ENCODE measurements at regions not wholly inside any gene's neighbourhood (a gene's known extent, or its start where the extent isn't known, plus 50 kb on each side); places are given as distances from the start of the nearest gene placed in this dataset.

GRCh38 chr4:27272217-27272616 is 411.6 kb downstream of the STIM2 start:
- H3K4me3 ChIP-seq (ENCODE audit: low read depth, low read length) = no peak overlapping the region
- no peak for DNase-seq (ENCODE audit: low read depth)
- H3K36me3 ChIP-seq (ENCODE audit: control insufficient read depth, insufficient read depth, low read length) = no peaks in the 10 kb centered on the region
- H3K27me3 ChIP-seq (ENCODE audit: control insufficient read depth, insufficient read depth, low read length) = no peaks in the 10 kb centered on the region
- no peak for TF ChIP-seq CTCF (IDR thresholded peaks at IDR 0.05; ENCODE audit: insufficient read depth, low read length, poor library complexity, severe bottlenecking)

GRCh38 chr4:27276307-27277073 is 415.8 kb downstream of the STIM2 start:
- TF ChIP-seq CTCF (IDR thresholded peaks at IDR 0.05; ENCODE audit: insufficient read depth, low read length, poor library complexity, severe bottlenecking) = no peak
- DNase-seq (ENCODE audit: low read depth) = no peak
- no peaks in the 10 kb centered on the region for H3K36me3 ChIP-seq (ENCODE audit: control insufficient read depth, insufficient read depth, low read length)
- no peak overlapping the region for H3K4me3 ChIP-seq (ENCODE audit: low read depth, low read length)
- no peaks in the 10 kb centered on the region for H3K27me3 ChIP-seq (ENCODE audit: control insufficient read depth, insufficient read depth, low read length)

GRCh38 chr4:27278615-27279375 is 418.2 kb downstream of the STIM2 start:
- no peak for TF ChIP-seq CTCF (IDR thresholded peaks at IDR 0.05; ENCODE audit: insufficient read depth, low read length, poor library complexity, severe bottlenecking)
- H3K27me3 ChIP-seq (ENCODE audit: control insufficient read depth, insufficient read depth, low read length) = no peaks in the 10 kb centered on the region

GRCh38 chr4:27288496-27288895 is 427.9 kb downstream of the STIM2 start:
- no peaks in the 10 kb centered on the region for H3K27me3 ChIP-seq (ENCODE audit: control insufficient read depth, insufficient read depth, low read length)
- H3K4me3 ChIP-seq (ENCODE audit: low read depth, low read length) = no peak overlapping the region
- no peaks in the 10 kb centered on the region for H3K36me3 ChIP-seq (ENCODE audit: control insufficient read depth, insufficient read depth, low read length)
- TF ChIP-seq CTCF (IDR thresholded peaks at IDR 0.05; ENCODE audit: insufficient read depth, low read length, poor library complexity, severe bottlenecking) = no peak
- no peak for DNase-seq (ENCODE audit: low read depth)

More at GRCh38 chr4:27278615-27279375, 418.2 kb downstream of the STIM2 start:
- DNase-seq (ENCODE audit: low read depth) = no peak
- no peaks in the 10 kb centered on the region for H3K36me3 ChIP-seq (ENCODE audit: control insufficient read depth, insufficient read depth, low read length)
- no peak overlapping the region for H3K4me3 ChIP-seq (ENCODE audit: low read depth, low read length)

GRCh38 chr4:27289704-27290103 is 429.1 kb downstream of the STIM2 start:
- Histone ChIP-seq H3K4me3 (ENCODE audit: low read depth, low read length) (no peak overlapping the region), H3K36me3 (ENCODE audit: control insufficient read depth, insufficient read depth, low read length) (no peaks in the 10 kb centered on the region), H3K27me3 (ENCODE audit: control insufficient read depth, insufficient read depth, low read length) (no peaks in the 10 kb centered on the region)
- DNase-seq (ENCODE audit: low read depth) = no peak
- TF ChIP-seq CTCF (IDR thresholded peaks at IDR 0.05; ENCODE audit: insufficient read depth, low read length, poor library complexity, severe bottlenecking) = no peak
